ENCODE measurements at regions not wholly inside any gene's neighbourhood (a gene's known extent, or its start where the extent isn't known, plus 50 kb on each side); places are given as distances from the start of the nearest gene placed in this dataset.

- H3K9me3 Mint-ChIP-seq: no peaks in the 10 kb centered on the region
- DNase-seq (no peak), ATAC-seq (ENCODE audit: low read depth) (no peak)
- POLR2A ChIA-PET: no interaction called here
- TF ChIP-seq CTCF (IDR thresholded peaks at IDR 0.05): no peak
- no peaks in the 10 kb centered on the region for H3K36me3 Mint-ChIP-seq (ENCODE audit: low read depth)
- no peak overlapping the region for H3K4me3 Mint-ChIP-seq
- H3K4me1 Mint-ChIP-seq: peaks cover 16% of the 10 kb centered on the region
- intact Hi-C loops (cut with micrococcal nuclease): no loop called here
- no peaks in the 10 kb centered on the region for H3K27me3 Mint-ChIP-seq
- CTCF ChIA-PET: no interaction called here
- no peak overlapping the region for H3K27ac Mint-ChIP-seq
Observed at GRCh38 chr4:25539241-25539640, 116.4 kb upstream of the SLC34A2 start.

GRCh38 chr4:25540734-25541133, 114.9 kb upstream of the SLC34A2 start:
- POLR2A ChIA-PET: no interaction called here
- ATAC-seq (ENCODE audit: low read depth): no peak
- Mint-ChIP-seq H3K9me3 (no peaks in the 10 kb centered on the region), H3K27ac (no peak overlapping the region), H3K27me3 (peaks cover 2% of the 10 kb centered on the region), H3K4me3 (no peak overlapping the region), H3K4me1 (peaks cover 12% of the 10 kb centered on the region), H3K36me3 (ENCODE audit: low read depth) (no peaks in the 10 kb centered on the region)
- intact Hi-C loops (cut with micrococcal nuclease): no loop called here
- CTCF ChIA-PET: no interaction called here
- TF ChIP-seq CTCF (IDR thresholded peaks at IDR 0.05): no peak
- DNase-seq: no peak

GRCh38 chr4:25547343-25547742, 108.3 kb upstream of the SLC34A2 start:
- DNase-seq: no peak
- CTCF ChIA-PET: no interaction called here
- intact Hi-C loops (cut with micrococcal nuclease): no loop called here
- H3K4me1 Mint-ChIP-seq: no peaks in the 10 kb centered on the region
- no peaks in the 10 kb centered on the region for H3K36me3 Mint-ChIP-seq (ENCODE audit: low read depth)
- no peak for ATAC-seq (ENCODE audit: low read depth)
- H3K27ac Mint-ChIP-seq: no peak overlapping the region
- H3K27me3 Mint-ChIP-seq: peaks cover 6% of the 10 kb centered on the region
- H3K9me3 Mint-ChIP-seq: peaks cover 5% of the 10 kb centered on the region
- H3K4me3 Mint-ChIP-seq: no peak overlapping the region
- no peak for TF ChIP-seq CTCF (IDR thresholded peaks at IDR 0.05)
- POLR2A ChIA-PET: no interaction called here

- ATAC-seq (ENCODE audit: low read depth) (no peak), DNase-seq (no peak)
- Mint-ChIP-seq H3K27me3 (peaks cover 6% of the 10 kb centered on the region), H3K36me3 (ENCODE audit: low read depth) (no peaks in the 10 kb centered on the region), H3K9me3 (peaks cover 5% of the 10 kb centered on the region), H3K4me1 (peaks cover 3% of the 10 kb centered on the region), H3K27ac (no peak overlapping the region), H3K4me3 (no peak overlapping the region)
- TF ChIP-seq CTCF (IDR thresholded peaks at IDR 0.05): no peak
- intact Hi-C loops (cut with micrococcal nuclease): no loop called here
- ChIA-PET CTCF (no interaction called here), POLR2A (no interaction called here)
Observed at GRCh38 chr4:25549413-25549812, 106.2 kb upstream of the SLC34A2 start.

- peaks cover 5% of the 10 kb centered on the region for H3K9me3 Mint-ChIP-seq
- ATAC-seq (ENCODE audit: low read depth) (no peak), DNase-seq (no peak)
- peaks cover 3% of the 10 kb centered on the region for H3K4me1 Mint-ChIP-seq
- CTCF ChIA-PET: no interaction called here
- H3K36me3 Mint-ChIP-seq (ENCODE audit: low read depth): no peaks in the 10 kb centered on the region
- no peak for TF ChIP-seq CTCF (IDR thresholded peaks at IDR 0.05)
- intact Hi-C loops (cut with micrococcal nuclease): no loop called here
- no peak overlapping the region for H3K4me3 Mint-ChIP-seq
- peaks cover 4% of the 10 kb centered on the region for H3K27me3 Mint-ChIP-seq
- POLR2A ChIA-PET: no interaction called here
- no peak overlapping the region for H3K27ac Mint-ChIP-seq
Observed at GRCh38 chr4:25550376-25551030, 105.1 kb upstream of the SLC34A2 start.

All from activated B cell treated with CpG ODN at 0.5 μM for 24 hours (primary cell).